SK-N-SH (cell line): ENCODE measurements at regions not wholly inside any gene's neighbourhood (a gene's known extent, or its start where the extent isn't known, plus 50 kb on each side); places are given as distances from the start of the nearest gene placed in this dataset.

Source experiments
- CTCF ChIA-PET: fragments of 300-600, 350-600 bp; formaldehyde crosslinking; extraction: SDS; loops from one replicate; lab custom pipeline; 2021; lab: Yijun Ruan, JAX
- POLR2A ChIA-PET: fragments of 350-600 bp; sonication (Branson Sonifier 250); formaldehyde crosslinking; extraction: SDS; loops from one replicate; lab custom pipeline; 2020; ENCODE audit warnings: antibody characterized with exemption, inconsistent platforms; lab: Yijun Ruan, JAX
- DNase-seq: peaks from one replicate; pipeline ENCODE4 v3.0.0; 2012
- H2AFZ ChIP-seq: fragments of 200-600 bp; sonication (generic); 2 replicates; pipeline ENCODE4 v1.8.1; 2016; ENCODE audit warnings: antibody characterized with exemption, mild to moderate bottlenecking, low read depth
- H3F3A ChIP-seq: fragments of 200-600 bp; sonication (generic); replicated peaks from 2 replicates; pipeline ENCODE3; 2016; ENCODE audit warnings: antibody characterized with exemption, mild to moderate bottlenecking; ENCODE audit not compliant: insufficient read depth
- H3K27ac ChIP-seq, 2 experiments: fragments of 200-500 bp in 1 of 2; fragments of 200-600 bp in 1 of 2; sonication (Bioruptor generic) in 1 of 2; sonication (generic), shearing (Covaris generic) in 1 of 2; 2 replicates each; pipeline versions ENCODE4 v1.5.1 to v1.6.1; 2014 to 2016; ENCODE audit warnings: low read depth in 2 of 2, inconsistent platforms in 1 of 2, low read length in 1 of 2, mild to moderate bottlenecking in 1 of 2, mixed read lengths in 1 of 2
- H3K27me3 ChIP-seq: fragments of 200-600 bp; sonication (generic), shearing (Covaris generic); 2 replicates; pipeline ENCODE4 v1.6.1; 2016; ENCODE audit warnings: mixed run types; ENCODE audit not compliant: insufficient read depth
- H3K36me3 ChIP-seq, 2 experiments: fragments of 200-500 bp in 1 of 2; fragments of 200-600 bp in 1 of 2; sonication (Bioruptor generic) in 1 of 2; sonication (generic) in 1 of 2; replicated peaks in 1 of 2; 2 replicates each; pipeline versions ENCODE3 to v1.5.1; 2014 to 2016; ENCODE audit warnings: low read length in 1 of 2, mild to moderate bottlenecking in 1 of 2; ENCODE audit not compliant: insufficient read depth in 2 of 2, control insufficient read depth in 1 of 2
- H3K4me1 ChIP-seq, 2 experiments: fragments of 200-500 bp in 1 of 2; fragments of 200-600 bp in 1 of 2; sonication (Bioruptor generic) in 1 of 2; sonication (generic), shearing (Covaris generic) in 1 of 2; 2 replicates each; pipeline versions ENCODE4 v1.5.1 to v1.6.1; 2014 to 2016; ENCODE audit warnings: low read depth in 1 of 2, low read length in 1 of 2, mixed run types in 1 of 2; ENCODE audit not compliant: insufficient read depth in 2 of 2, control insufficient read depth in 1 of 2
- H3K4me2 ChIP-seq: fragments of 200-600 bp; sonication (generic), shearing (Covaris generic); 2 replicates; pipeline ENCODE4 v1.6.1; 2017; ENCODE audit warnings: mixed run types
- H3K4me3 ChIP-seq, 2 experiments: fragments of 200-500 bp in 1 of 2; fragments of 200-600 bp in 1 of 2; sonication (Bioruptor generic) in 1 of 2; sonication (generic), shearing (Covaris generic) in 1 of 2; 2 replicates each; pipeline versions ENCODE4 v1.5.1 to v1.8.1; 2014 to 2016; ENCODE audit warnings: low read depth in 2 of 2, inconsistent platforms in 1 of 2, low read length in 1 of 2, mild to moderate bottlenecking in 1 of 2, mixed read lengths in 1 of 2, moderate library complexity in 1 of 2
- H3K79me2 ChIP-seq: fragments of 200-600 bp; sonication (generic); 2 replicates; pipeline ENCODE4 v1.8.1; 2017; ENCODE audit warnings: mild to moderate bottlenecking; ENCODE audit not compliant: insufficient read depth
- H3K9ac ChIP-seq: fragments of 200-600 bp; sonication (generic); 2 replicates; pipeline ENCODE4 v1.6.1; 2017; ENCODE audit warnings: mixed run types
- H3K9me2 ChIP-seq: fragments of 200-600 bp; sonication (generic); 2 replicates; pipeline ENCODE4 v1.6.1; 2017; ENCODE audit warnings: mixed run types
- H3K9me3 ChIP-seq: fragments of 200-600 bp; sonication (generic); 2 replicates; pipeline ENCODE4 v1.6.1; 2017; ENCODE audit warnings: mixed run types, mild to moderate bottlenecking, moderate library complexity
- H4K20me1 ChIP-seq: fragments of 200-600 bp; sonication (generic); 2 replicates; pipeline ENCODE4 v1.6.1; 2017; ENCODE audit warnings: mild to moderate bottlenecking, mixed run types; ENCODE audit not compliant: insufficient read depth
- CHD2 ChIP-seq: fragments of 150-350 bp; IDR thresholded peaks from 2 replicates; pipeline ENCODE4 v1.6.1; 2018; ENCODE audit warnings: low read length; ENCODE audit not compliant: partially characterized antibody
- EZH2phosphoT487 ChIP-seq: fragments of 200-600 bp; sonication (generic); IDR thresholded peaks from 2 replicates; pipeline ENCODE4 v1.6.1; 2017; ENCODE audit warnings: low read depth, mixed run types, mild to moderate bottlenecking, antibody characterized with exemption, moderate library complexity, borderline replicate concordance
- MEF2A ChIP-seq: IDR thresholded peaks from 2 replicates; pipeline ENCODE4 v1.4.0; 2012; ENCODE audit warnings: low read depth, borderline replicate concordance
- NRF1 ChIP-seq: IDR thresholded peaks from 2 replicates; pipeline ENCODE4 v1.6.1; 2012; ENCODE audit warnings: low read depth, mild to moderate bottlenecking, low read length
- POLR2AphosphoS5 ChIP-seq: IDR thresholded peaks from 2 replicates; pipeline ENCODE4 v1.6.1; 2012; ENCODE audit warnings: low read depth, low read length
- RAD21 ChIP-seq: IDR thresholded peaks from 2 replicates; pipeline ENCODE4 v1.6.1; 2012; ENCODE audit warnings: mild to moderate bottlenecking, low read length
- RFX5 ChIP-seq: IDR thresholded peaks from 2 replicates; pipeline ENCODE4 v1.6.1; 2012; ENCODE audit warnings: mild to moderate bottlenecking, improper control_type of control experiment, low read length
- RXRA ChIP-seq: IDR thresholded peaks from 2 replicates; pipeline ENCODE4 v1.4.0; 2012; ENCODE audit warnings: low read depth, mild to moderate bottlenecking, borderline replicate concordance
- SMC3 ChIP-seq: IDR thresholded peaks from 2 replicates; pipeline ENCODE4 v1.6.1; 2012; ENCODE audit warnings: low read depth, low read length, improper control_type of control experiment
- TCF12 ChIP-seq: IDR thresholded peaks from 2 replicates; pipeline ENCODE4 v1.4.0; 2012
- WGBS: methylation state at CpG from one replicate; pipeline ENCODE4 v1.1.6; 2017; ENCODE audit warnings: low lambda C conversion rate; 5-methylcytosine and 5-hydroxymethylcytosine counted together
- TF ChIP-seq, protein P1 (sequence below): fragments of 150-350 bp; IDR thresholded peaks from 2 replicates; pipeline ENCODE4 v1.6.1; 2016; ENCODE audit warnings: mild to moderate bottlenecking, low read depth, low read length
- TF ChIP-seq, protein P2 (sequence below): IDR thresholded peaks from 2 replicates; pipeline ENCODE4 v1.6.1; 2012; ENCODE audit warnings: mild to moderate bottlenecking, low read depth, low read length, moderate library complexity
- TF ChIP-seq, protein P3 (sequence below): IDR thresholded peaks from 2 replicates; pipeline ENCODE4 v1.4.0; 2012; ENCODE audit warnings: low read depth
- TF ChIP-seq, protein P4 (sequence below): fragments of 200-600 bp; sonication (generic); IDR thresholded peaks from 2 replicates; pipeline ENCODE4 v1.6.1; 2017; ENCODE audit warnings: antibody characterized with exemption, mild to moderate bottlenecking, moderate library complexity

DNA sequence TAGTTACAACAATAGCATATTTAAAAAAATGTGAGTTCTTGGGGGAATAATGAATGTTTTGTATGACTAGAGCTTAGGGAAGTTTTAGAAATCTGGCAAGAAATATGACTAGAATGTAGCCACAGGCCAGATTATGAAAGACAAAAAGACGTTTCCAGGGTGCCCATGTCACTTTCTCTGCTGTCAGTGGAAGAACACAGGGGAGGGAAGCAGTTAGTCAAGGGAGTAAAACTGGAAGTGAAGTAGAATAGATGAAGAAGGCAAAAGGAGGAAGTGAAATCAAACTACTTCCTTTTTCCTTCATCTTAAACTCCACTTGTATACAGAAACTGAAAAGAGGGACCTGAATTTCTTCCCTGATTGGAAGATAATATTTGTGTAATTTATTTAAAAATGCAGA is 81.2 kb upstream of the ATP2B1 start (continued):
- TF ChIP-seq, protein P1, sequence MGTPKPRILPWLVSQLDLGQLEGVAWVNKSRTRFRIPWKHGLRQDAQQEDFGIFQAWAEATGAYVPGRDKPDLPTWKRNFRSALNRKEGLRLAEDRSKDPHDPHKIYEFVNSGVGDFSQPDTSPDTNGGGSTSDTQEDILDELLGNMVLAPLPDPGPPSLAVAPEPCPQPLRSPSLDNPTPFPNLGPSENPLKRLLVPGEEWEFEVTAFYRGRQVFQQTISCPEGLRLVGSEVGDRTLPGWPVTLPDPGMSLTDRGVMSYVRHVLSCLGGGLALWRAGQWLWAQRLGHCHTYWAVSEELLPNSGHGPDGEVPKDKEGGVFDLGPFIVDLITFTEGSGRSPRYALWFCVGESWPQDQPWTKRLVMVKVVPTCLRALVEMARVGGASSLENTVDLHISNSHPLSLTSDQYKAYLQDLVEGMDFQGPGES = no peak
- TF ChIP-seq, protein P2, sequence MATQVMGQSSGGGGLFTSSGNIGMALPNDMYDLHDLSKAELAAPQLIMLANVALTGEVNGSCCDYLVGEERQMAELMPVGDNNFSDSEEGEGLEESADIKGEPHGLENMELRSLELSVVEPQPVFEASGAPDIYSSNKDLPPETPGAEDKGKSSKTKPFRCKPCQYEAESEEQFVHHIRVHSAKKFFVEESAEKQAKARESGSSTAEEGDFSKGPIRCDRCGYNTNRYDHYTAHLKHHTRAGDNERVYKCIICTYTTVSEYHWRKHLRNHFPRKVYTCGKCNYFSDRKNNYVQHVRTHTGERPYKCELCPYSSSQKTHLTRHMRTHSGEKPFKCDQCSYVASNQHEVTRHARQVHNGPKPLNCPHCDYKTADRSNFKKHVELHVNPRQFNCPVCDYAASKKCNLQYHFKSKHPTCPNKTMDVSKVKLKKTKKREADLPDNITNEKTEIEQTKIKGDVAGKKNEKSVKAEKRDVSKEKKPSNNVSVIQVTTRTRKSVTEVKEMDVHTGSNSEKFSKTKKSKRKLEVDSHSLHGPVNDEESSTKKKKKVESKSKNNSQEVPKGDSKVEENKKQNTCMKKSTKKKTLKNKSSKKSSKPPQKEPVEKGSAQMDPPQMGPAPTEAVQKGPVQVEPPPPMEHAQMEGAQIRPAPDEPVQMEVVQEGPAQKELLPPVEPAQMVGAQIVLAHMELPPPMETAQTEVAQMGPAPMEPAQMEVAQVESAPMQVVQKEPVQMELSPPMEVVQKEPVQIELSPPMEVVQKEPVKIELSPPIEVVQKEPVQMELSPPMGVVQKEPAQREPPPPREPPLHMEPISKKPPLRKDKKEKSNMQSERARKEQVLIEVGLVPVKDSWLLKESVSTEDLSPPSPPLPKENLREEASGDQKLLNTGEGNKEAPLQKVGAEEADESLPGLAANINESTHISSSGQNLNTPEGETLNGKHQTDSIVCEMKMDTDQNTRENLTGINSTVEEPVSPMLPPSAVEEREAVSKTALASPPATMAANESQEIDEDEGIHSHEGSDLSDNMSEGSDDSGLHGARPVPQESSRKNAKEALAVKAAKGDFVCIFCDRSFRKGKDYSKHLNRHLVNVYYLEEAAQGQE = no peak
- TF ChIP-seq RXRA (no peak), RAD21 (no peak), TCF12 (no peak)
- TF ChIP-seq, protein P3, sequence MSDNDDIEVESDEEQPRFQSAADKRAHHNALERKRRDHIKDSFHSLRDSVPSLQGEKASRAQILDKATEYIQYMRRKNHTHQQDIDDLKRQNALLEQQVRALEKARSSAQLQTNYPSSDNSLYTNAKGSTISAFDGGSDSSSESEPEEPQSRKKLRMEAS = no peak

DNA sequence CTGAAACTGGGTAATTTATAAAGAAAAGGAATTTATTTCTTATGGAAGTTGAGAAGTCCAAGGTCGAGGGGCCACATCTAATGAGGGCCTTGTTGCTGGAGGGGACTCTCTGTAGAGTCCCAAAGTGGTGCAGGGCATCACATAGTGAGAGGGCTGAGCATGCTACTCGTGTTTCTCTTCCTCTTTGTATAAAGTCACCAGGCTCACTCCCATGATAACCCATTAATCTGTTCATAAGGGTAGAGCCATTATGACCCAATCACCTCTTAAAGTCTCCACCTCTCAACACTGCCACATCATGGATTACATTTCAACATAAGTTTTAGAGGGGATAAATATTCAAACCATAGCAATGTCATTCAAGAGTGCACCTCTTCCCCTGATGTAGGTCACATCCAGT is 79.1 kb upstream of the ATP2B1 start:
- H2AFZ ChIP-seq = no peak overlapping the region
- H3K9me2 ChIP-seq = no peaks in the 10 kb centered on the region
- no peak overlapping the region for H3K27ac ChIP-seq
- TF ChIP-seq NRF1 = no peak
- TF ChIP-seq EZH2phosphoT487 = no peak
- no peak for TF ChIP-seq SMC3
- TF ChIP-seq, protein P1 = no peak
- no peak for TF ChIP-seq MEF2A
- TF ChIP-seq RFX5 = no peak
- TF ChIP-seq, protein P4, sequence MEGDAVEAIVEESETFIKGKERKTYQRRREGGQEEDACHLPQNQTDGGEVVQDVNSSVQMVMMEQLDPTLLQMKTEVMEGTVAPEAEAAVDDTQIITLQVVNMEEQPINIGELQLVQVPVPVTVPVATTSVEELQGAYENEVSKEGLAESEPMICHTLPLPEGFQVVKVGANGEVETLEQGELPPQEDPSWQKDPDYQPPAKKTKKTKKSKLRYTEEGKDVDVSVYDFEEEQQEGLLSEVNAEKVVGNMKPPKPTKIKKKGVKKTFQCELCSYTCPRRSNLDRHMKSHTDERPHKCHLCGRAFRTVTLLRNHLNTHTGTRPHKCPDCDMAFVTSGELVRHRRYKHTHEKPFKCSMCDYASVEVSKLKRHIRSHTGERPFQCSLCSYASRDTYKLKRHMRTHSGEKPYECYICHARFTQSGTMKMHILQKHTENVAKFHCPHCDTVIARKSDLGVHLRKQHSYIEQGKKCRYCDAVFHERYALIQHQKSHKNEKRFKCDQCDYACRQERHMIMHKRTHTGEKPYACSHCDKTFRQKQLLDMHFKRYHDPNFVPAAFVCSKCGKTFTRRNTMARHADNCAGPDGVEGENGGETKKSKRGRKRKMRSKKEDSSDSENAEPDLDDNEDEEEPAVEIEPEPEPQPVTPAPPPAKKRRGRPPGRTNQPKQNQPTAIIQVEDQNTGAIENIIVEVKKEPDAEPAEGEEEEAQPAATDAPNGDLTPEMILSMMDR = no peak
- TF ChIP-seq CHD2 = no peak
- no peak for TF ChIP-seq RXRA
- TF ChIP-seq POLR2AphosphoS5 = no peak
- no peaks in the 10 kb centered on the region for H3K36me3 ChIP-seq
- POLR2A ChIA-PET = no interaction called here
- DNase-seq = no peak
- no peaks in the 10 kb centered on the region for H3K27me3 ChIP-seq
- H3K4me3 ChIP-seq = no peak overlapping the region
- CTCF ChIA-PET = no interaction called here
- no peak overlapping the region for H3K9ac ChIP-seq
- no peaks in the 10 kb centered on the region for H3K79me2 ChIP-seq
- H4K20me1 ChIP-seq = no peaks in the 10 kb centered on the region
- H3K4me2 ChIP-seq = no peak overlapping the region
- no peaks in the 10 kb centered on the region for H3K9me3 ChIP-seq
- peaks cover 0 to 2% of the 10 kb centered on the region in 2 experiments; a peak in 1 of 4 replicates for H3K4me1 ChIP-seq
- 3% methylated on average over 2 of the region's 2 CpGs for WGBS
- no peaks in the 10 kb centered on the region for H3F3A ChIP-seq
